ENCODE measurements at regions not wholly inside any gene's neighbourhood (a gene's known extent, or its start where the extent isn't known, plus 50 kb on each side); places are given as distances from the start of the nearest gene placed in this dataset.
"Not testable (repeated sequence)": the region's sequence is repeated elsewhere in the genome, so short reads cannot be mapped to it uniquely, and the experiment has no call there.

GRCh38 chr11:49851971-49852389 lies 100.2 kb upstream of the OR4C13 start:
- CTCF ChIA-PET: no interaction called here
- H3K4me3 ChIP-seq (ENCODE audit: low read depth, low read length): no peak overlapping the region
- no peak for TF ChIP-seq CTCF (IDR thresholded peaks at IDR 0.05; ENCODE audit: insufficient read depth, low read length, missing control alignments)
- POLR2A ChIA-PET: no interaction called here
- DNase-seq (ENCODE audit: low read depth, low spot score): no peak

- POLR2A ChIA-PET; DNase-seq (ENCODE audit: low read depth, low spot score); CTCF ChIA-PET: not testable (repeated sequence)
These were observed 63.3 kb upstream of the OR4C13 start for GRCh38 chr11:49888875-49889274.

GRCh38 chr11:49891910-49892671 lies 60.1 kb upstream of the OR4C13 start:
- CTCF ChIA-PET; H3K4me3 ChIP-seq (ENCODE audit: low read depth, low read length); POLR2A ChIA-PET; DNase-seq (ENCODE audit: low read depth, low spot score): not testable (repeated sequence)

More at GRCh38 chr11:49888875-49889274, 63.3 kb upstream of the OR4C13 start:
- not testable (repeated sequence) for H3K4me3 ChIP-seq (ENCODE audit: low read depth, low read length)

- POLR2A ChIA-PET; CTCF ChIA-PET; DNase-seq (ENCODE audit: low read depth, low spot score); H3K4me3 ChIP-seq (ENCODE audit: low read depth, low read length): not testable (repeated sequence)
These were observed 58.7 kb upstream of the OR4C13 start for GRCh38 chr11:49893442-49893841.

Data from AG04449 (cell line).